GM12872 (cell line): ENCODE measurements at regions not wholly inside any gene's neighbourhood (a gene's known extent, or its start where the extent isn't known, plus 50 kb on each side); places are given as distances from the start of the nearest gene placed in this dataset.

Source experiments
- CTCF ChIP-seq: IDR thresholded peaks from 3 replicates; pipeline ENCODE4 v1.5.1; 2011; ENCODE audit warnings: low read depth, mild to moderate bottlenecking, low read length, moderate library complexity; ENCODE audit not compliant: insufficient read depth

- TF ChIP-seq CTCF = no peak
Measured at GRCh38 chr15:26477044-26477443, 295.8 kb downstream of the GABRB3 start.

GRCh38 chr15:26475554-26475953 lies 297.3 kb downstream of the GABRB3 start:
- no peak for TF ChIP-seq CTCF

- TF ChIP-seq CTCF = no peak
Measured at GRCh38 chr15:26472661-26473060, 300.2 kb downstream of the GABRB3 start.

- TF ChIP-seq CTCF = no peak
Measured at GRCh38 chr15:26461847-26462608, 310.8 kb downstream of the GABRB3 start.

GRCh38 chr15:26460165-26460564 lies 312.7 kb downstream of the GABRB3 start:
- TF ChIP-seq CTCF = no peak

GRCh38 chr15:26455828-26456227 lies 317.0 kb downstream of the GABRB3 start:
- TF ChIP-seq CTCF = no peak

- TF ChIP-seq CTCF = no peak
Measured at GRCh38 chr15:26453914-26454313, 319.0 kb downstream of the GABRB3 start.

GRCh38 chr15:26451995-26452394 lies 320.9 kb downstream of the GABRB3 start:
- no peak for TF ChIP-seq CTCF
